ENCODE measurements at regions not wholly inside any gene's neighbourhood (a gene's known extent, or its start where the extent isn't known, plus 50 kb on each side); places are given as distances from the start of the nearest gene placed in this dataset.

- H3K4me1 ChIP-seq, result no peaks in the 10 kb centered on the region
- intact Hi-C loops (cut with DNase I), result no loop called here
- H3K27me3 ChIP-seq, result no peaks in the 10 kb centered on the region
- DNase-seq, result no peak
- no peak overlapping the region for H3K9ac ChIP-seq (ENCODE audit: low read depth in 2 of 2, low read length in 2 of 2)
- H3K27ac ChIP-seq, result no peak overlapping the region
- no peaks in the 10 kb centered on the region for H3K9me3 ChIP-seq
- no peak overlapping the region for H3K4me3 ChIP-seq
- TF ChIP-seq CTCF (IDR thresholded peaks at IDR 0.05), result no peak
- no peaks in the 10 kb centered on the region for H3K36me3 ChIP-seq
These were observed 125.1 kb downstream of the FOXD1 start for GRCh38 chr5:73323466-73323865.

- TF ChIP-seq CTCF (IDR thresholded peaks at IDR 0.05), result no peak
- no peak for DNase-seq
These were observed 126.0 kb downstream of the FOXD1 start for GRCh38 chr5:73322437-73323076.

GRCh38 chr5:73321757-73322436 lies 126.7 kb downstream of the FOXD1 start:
- Histone ChIP-seq H3K4me1 (no peaks in the 10 kb centered on the region), H3K36me3 (no peaks in the 10 kb centered on the region), H3K9me3 (no peaks in the 10 kb centered on the region), H3K4me3 (no peak overlapping the region), H3K9ac (ENCODE audit: low read depth in 2 of 2, low read length in 2 of 2) (no peak overlapping the region), H3K27me3 (peaks cover 4% of the 10 kb centered on the region), H3K27ac (no peak overlapping the region)
- TF ChIP-seq CTCF (IDR thresholded peaks at IDR 0.05), result no peak
- DNase-seq, result no peak
- intact Hi-C loops (cut with DNase I), result no loop called here

More at GRCh38 chr5:73322437-73323076, 126.0 kb downstream of the FOXD1 start:
- H3K36me3 ChIP-seq, result no peaks in the 10 kb centered on the region
- H3K4me3 ChIP-seq, result no peak overlapping the region
- H3K9ac ChIP-seq (ENCODE audit: low read depth in 2 of 2, low read length in 2 of 2), result no peak overlapping the region
- H3K27ac ChIP-seq, result no peak overlapping the region
- H3K27me3 ChIP-seq, result peaks cover 4% of the 10 kb centered on the region
- no peaks in the 10 kb centered on the region for H3K9me3 ChIP-seq
- intact Hi-C loops (cut with DNase I), result no loop called here
- H3K4me1 ChIP-seq, result no peaks in the 10 kb centered on the region

GRCh38 chr5:73319036-73319435 lies 129.5 kb downstream of the FOXD1 start:
- intact Hi-C loops (cut with DNase I), result no loop called here
- H3K4me3 ChIP-seq, result no peak overlapping the region
- H3K9me3 ChIP-seq, result no peaks in the 10 kb centered on the region
- H3K27me3 ChIP-seq, result peaks cover 10% of the 10 kb centered on the region
- H3K4me1 ChIP-seq, result no peaks in the 10 kb centered on the region
- H3K9ac ChIP-seq (ENCODE audit: low read depth in 2 of 2, low read length in 2 of 2), result no peak overlapping the region
- TF ChIP-seq CTCF (IDR thresholded peaks at IDR 0.05), result no peak
- no peak overlapping the region for H3K27ac ChIP-seq
- H3K36me3 ChIP-seq, result no peaks in the 10 kb centered on the region
- no peak for DNase-seq

GRCh38 chr5:73318308-73318719 lies 130.3 kb downstream of the FOXD1 start:
- H3K4me1 ChIP-seq, result no peaks in the 10 kb centered on the region
- H3K9ac ChIP-seq (ENCODE audit: low read depth in 2 of 2, low read length in 2 of 2), result no peak overlapping the region
- TF ChIP-seq CTCF (IDR thresholded peaks at IDR 0.05), result no peak
- DNase-seq, result no peak
- intact Hi-C loops (cut with DNase I), result no loop called here
- H3K4me3 ChIP-seq, result no peak overlapping the region
- no peaks in the 10 kb centered on the region for H3K36me3 ChIP-seq
- H3K27ac ChIP-seq, result no peak overlapping the region
- peaks cover 14% of the 10 kb centered on the region for H3K27me3 ChIP-seq
- H3K9me3 ChIP-seq, result no peaks in the 10 kb centered on the region

Data from colonic mucosa (tissue), 4 donors.